Esophagus squamous epithelium (tissue), 5 donors: ENCODE measurements at regions not wholly inside any gene's neighbourhood (a gene's known extent, or its start where the extent isn't known, plus 50 kb on each side); places are given as distances from the start of the nearest gene placed in this dataset.

Source experiments
- DNase-seq: peaks from one replicate; lab custom pipeline; 2025; lab: John Stamatoyannopoulos, UW
- H3K27ac ChIP-seq, 4 donors: fragments of 200-600 bp; sonication (generic); one replicate each; pipeline ENCODE4 v1.5.1; 2016 to 2019; ENCODE audit warnings: mild to moderate bottlenecking in 1 of 4
- H3K27me3 ChIP-seq, 4 donors: fragments of 200-600 bp; sonication (generic); 1 replicate in 3 of 4; 2 replicates in 1 of 4; pipeline versions ENCODE4 v1.5.1 to v1.6.0; 2017 to 2021; ENCODE audit warnings: antibody characterized with exemption in 1 of 4
- H3K36me3 ChIP-seq, 3 donors: fragments of 200-600 bp; sonication (generic); one replicate each; pipeline ENCODE4 v1.5.1; 2016 to 2019
- H3K4me1 ChIP-seq, 3 donors: fragments of 200-600 bp; sonication (generic); one replicate each; pipeline ENCODE4 v1.5.1; 2017 to 2019
- H3K4me3 ChIP-seq, 4 donors: fragments of 200-600 bp; sonication (generic); 1 replicate in 3 of 4; 2 replicates in 1 of 4; pipeline ENCODE4 v1.5.1; 2016 to 2019; ENCODE audit warnings: mild to moderate bottlenecking in 2 of 4, moderate library complexity in 1 of 4
- H3K9me3 ChIP-seq, 3 donors: fragments of 200-600 bp; sonication (generic); one replicate each; pipeline ENCODE4 v1.5.1; 2016 to 2019
- CTCF ChIP-seq, 6 experiments: fragments of 450-650 bp in 4 of 6; fragments of 200-600 bp in 2 of 6; sonication (generic) in 2 of 6; IDR thresholded peaks; one replicate each; pipeline ENCODE4 v1.5.1; 2016 to 2019; ENCODE audit warnings: antibody characterized with exemption in 6 of 6, mild to moderate bottlenecking in 4 of 6, moderate library complexity in 4 of 6
- POLR2A ChIP-seq, 4 donors: fragments of 450-650 bp; IDR thresholded peaks; one replicate each; pipeline ENCODE4 v1.6.1; 2017; ENCODE audit warnings: antibody characterized with exemption in 4 of 4, mild to moderate bottlenecking in 4 of 4, moderate library complexity in 3 of 4
- WGBS, 2 donors: methylation state at CpG; one replicate each; pipeline ENCODE4 v1.1.5; 2018; 5-methylcytosine and 5-hydroxymethylcytosine counted together
- intact Hi-C: fragments of 100-400 bp; cut with DNase I; formaldehyde crosslinking; loops from one replicate; pipeline ENCODE4 v1.15.0; 2022
- donor health status: DM: yes; HTN: yes; CAD: no.

GRCh38 chr4:3384771-3385710 is 56.7 kb upstream of the HGFAC start:
- H3K36me3 ChIP-seq = no peaks in the 10 kb centered on the region
- peak overlapping the region; percentile 41 to 65 (median 56) for H3K4me3 ChIP-seq
- intact Hi-C loops = no loop called here
- TF ChIP-seq CTCF (IDR thresholded peaks at IDR 0.05) = no peak
- peak in 3 of 4 donors; percentile 10 to 69 (median 67) for TF ChIP-seq POLR2A (IDR thresholded peaks at IDR 0.05)
- WGBS, 2 donors = 9 to 33% methylated on average over 16 to 24 of the region's 35 CpGs
- H3K9me3 ChIP-seq = peaks cover 0 to 5% (median 0%) of the 10 kb centered on the region in 3 donors
- peaks cover 25 to 64% (median 45%) of the 10 kb centered on the region in 3 donors for H3K4me1 ChIP-seq
- no peak for DNase-seq
- H3K27ac ChIP-seq = peak overlapping the region; percentile 89 to 99 (median 98)
- no peaks in the 10 kb centered on the region for H3K27me3 ChIP-seq

GRCh38 chr4:3385711-3386420 is 55.9 kb upstream of the HGFAC start:
- H3K27me3 ChIP-seq = no peaks in the 10 kb centered on the region
- H3K4me3 ChIP-seq = peak overlapping the region; percentile 41 to 65 (median 56)
- DNase-seq = no peak
- peaks cover 26 to 72% (median 54%) of the 10 kb centered on the region in 3 donors for H3K4me1 ChIP-seq
- intact Hi-C loops = no loop called here
- peak overlapping the region; percentile 89 to 99 (median 98) for H3K27ac ChIP-seq
- peak in 1 of 4 donors; percentile 36 for TF ChIP-seq POLR2A (IDR thresholded peaks at IDR 0.05)
- TF ChIP-seq CTCF (IDR thresholded peaks at IDR 0.05) = no peak
- H3K9me3 ChIP-seq = no peaks in the 10 kb centered on the region
- 27% methylated on average over 7 of the region's 21 CpGs for WGBS, 2 donors
- H3K36me3 ChIP-seq = no peaks in the 10 kb centered on the region

- TF ChIP-seq CTCF (IDR thresholded peaks at IDR 0.05) (no peak), POLR2A (IDR thresholded peaks at IDR 0.05) (no peak)
- peak overlapping the region; percentile 89 to 99 (median 98) for H3K27ac ChIP-seq
- H3K9me3 ChIP-seq = no peaks in the 10 kb centered on the region
- DNase-seq = no peak
- H3K4me1 ChIP-seq = peaks cover 26 to 79% (median 58%) of the 10 kb centered on the region in 3 donors
- H3K4me3 ChIP-seq = peak overlapping the region; percentile 41 to 65 (median 56)
- H3K27me3 ChIP-seq = no peaks in the 10 kb centered on the region
- H3K36me3 ChIP-seq = no peaks in the 10 kb centered on the region
- 38 to 54% methylated on average over 9 of the region's 9 CpGs for WGBS, 2 donors
- intact Hi-C loops = no loop called here
Measured at GRCh38 chr4:3386526-3386925, 55.2 kb upstream of the HGFAC start.

GRCh38 chr4:3387154-3387942 is 54.4 kb upstream of the HGFAC start:
- DNase-seq = no peak
- H3K4me1 ChIP-seq = peaks cover 26 to 87% (median 63%) of the 10 kb centered on the region in 3 donors
- intact Hi-C loops = no loop called here
- 32 to 42% methylated on average over 8 to 13 of the region's 15 CpGs for WGBS, 2 donors
- H3K27ac ChIP-seq = peak overlapping the region; percentile 89 to 99 (median 98)
- no peaks in the 10 kb centered on the region for H3K27me3 ChIP-seq
- no peak for TF ChIP-seq CTCF (IDR thresholded peaks at IDR 0.05)
- no peak for TF ChIP-seq POLR2A (IDR thresholded peaks at IDR 0.05)
- H3K36me3 ChIP-seq = no peaks in the 10 kb centered on the region
- H3K9me3 ChIP-seq = no peaks in the 10 kb centered on the region
- peak overlapping the region; percentile 41 to 65 (median 56) for H3K4me3 ChIP-seq
